ENCODE measurements at regions not wholly inside any gene's neighbourhood (a gene's known extent, or its start where the extent isn't known, plus 50 kb on each side); places are given as distances from the start of the nearest gene placed in this dataset.

DNA sequence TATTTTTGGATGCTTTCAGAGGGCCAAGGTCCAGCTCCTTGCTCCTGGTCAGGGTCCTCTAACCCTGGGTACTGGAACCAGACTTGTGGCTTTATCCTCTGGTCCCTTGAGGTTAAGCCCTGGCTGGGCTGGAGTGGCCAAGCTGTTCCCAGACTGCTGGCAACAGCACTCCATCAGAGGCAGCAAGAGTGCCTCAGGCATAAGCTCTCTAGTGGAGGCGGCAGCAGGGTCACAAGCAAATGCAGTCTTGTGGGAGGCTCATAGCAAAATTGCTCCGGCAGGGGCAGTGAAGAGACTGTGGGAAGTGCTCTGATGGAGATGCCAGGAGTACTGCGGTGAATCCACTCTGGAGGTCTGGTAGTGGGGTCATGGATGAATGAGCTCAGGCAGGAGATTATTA, 128.9 kb upstream of the OTOS start:
- peaks cover 6% of the 10 kb centered on the region for H3K9me3 ChIP-seq
- H3K27ac ChIP-seq = no peak overlapping the region
- no peaks in the 10 kb centered on the region for H3K27me3 ChIP-seq
- no peak for DNase-seq (ENCODE audit: extremely low spot score in 2 of 2)
- H3K4me1 ChIP-seq = no peaks in the 10 kb centered on the region
- TF ChIP-seq POLR2AphosphoS5 (IDR thresholded peaks at IDR 0.05; ENCODE audit: insufficient read depth in 1 of 2, low read depth in 1 of 2) (no peak), POLR2A (IDR thresholded peaks at IDR 0.05) (no peak)
- TF ChIP-seq, protein P1, sequence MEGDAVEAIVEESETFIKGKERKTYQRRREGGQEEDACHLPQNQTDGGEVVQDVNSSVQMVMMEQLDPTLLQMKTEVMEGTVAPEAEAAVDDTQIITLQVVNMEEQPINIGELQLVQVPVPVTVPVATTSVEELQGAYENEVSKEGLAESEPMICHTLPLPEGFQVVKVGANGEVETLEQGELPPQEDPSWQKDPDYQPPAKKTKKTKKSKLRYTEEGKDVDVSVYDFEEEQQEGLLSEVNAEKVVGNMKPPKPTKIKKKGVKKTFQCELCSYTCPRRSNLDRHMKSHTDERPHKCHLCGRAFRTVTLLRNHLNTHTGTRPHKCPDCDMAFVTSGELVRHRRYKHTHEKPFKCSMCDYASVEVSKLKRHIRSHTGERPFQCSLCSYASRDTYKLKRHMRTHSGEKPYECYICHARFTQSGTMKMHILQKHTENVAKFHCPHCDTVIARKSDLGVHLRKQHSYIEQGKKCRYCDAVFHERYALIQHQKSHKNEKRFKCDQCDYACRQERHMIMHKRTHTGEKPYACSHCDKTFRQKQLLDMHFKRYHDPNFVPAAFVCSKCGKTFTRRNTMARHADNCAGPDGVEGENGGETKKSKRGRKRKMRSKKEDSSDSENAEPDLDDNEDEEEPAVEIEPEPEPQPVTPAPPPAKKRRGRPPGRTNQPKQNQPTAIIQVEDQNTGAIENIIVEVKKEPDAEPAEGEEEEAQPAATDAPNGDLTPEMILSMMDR (IDR thresholded peaks at IDR 0.05) = no peak
- no peak overlapping the region for H3K4me3 ChIP-seq
- no peaks in the 10 kb centered on the region for H3K36me3 ChIP-seq
- intact Hi-C loops (cut with DNase I) = no loop called here

DNA sequence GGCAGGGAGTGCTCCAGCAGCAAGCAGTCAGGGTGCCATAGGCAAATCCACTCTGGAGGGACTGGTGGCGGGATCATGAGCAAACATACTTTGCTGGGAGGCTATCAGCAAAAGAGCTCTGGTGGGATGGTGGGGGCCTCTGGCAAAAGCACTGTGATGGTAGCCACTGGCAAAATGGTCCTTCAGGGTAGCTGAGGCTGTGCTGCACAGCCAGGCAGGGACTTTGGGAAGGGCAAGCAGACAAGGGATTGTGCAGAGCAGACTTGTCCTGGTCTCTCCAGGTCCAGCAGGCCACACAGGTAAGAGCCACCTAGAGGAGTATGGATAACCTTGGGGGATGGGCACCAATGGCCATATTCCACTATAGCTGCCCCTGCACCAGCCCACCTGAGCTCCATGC, 129.4 kb upstream of the OTOS start:
- Histone ChIP-seq H3K27me3 (no peaks in the 10 kb centered on the region), H3K27ac (no peak overlapping the region), H3K4me1 (no peaks in the 10 kb centered on the region), H3K9me3 (peaks cover 6% of the 10 kb centered on the region), H3K36me3 (no peaks in the 10 kb centered on the region), H3K4me3 (no peak overlapping the region)
- DNase-seq (ENCODE audit: extremely low spot score in 2 of 2) = no peak
- intact Hi-C loops (cut with DNase I) = no loop called here
- TF ChIP-seq POLR2A (IDR thresholded peaks at IDR 0.05) = no peak

DNA sequence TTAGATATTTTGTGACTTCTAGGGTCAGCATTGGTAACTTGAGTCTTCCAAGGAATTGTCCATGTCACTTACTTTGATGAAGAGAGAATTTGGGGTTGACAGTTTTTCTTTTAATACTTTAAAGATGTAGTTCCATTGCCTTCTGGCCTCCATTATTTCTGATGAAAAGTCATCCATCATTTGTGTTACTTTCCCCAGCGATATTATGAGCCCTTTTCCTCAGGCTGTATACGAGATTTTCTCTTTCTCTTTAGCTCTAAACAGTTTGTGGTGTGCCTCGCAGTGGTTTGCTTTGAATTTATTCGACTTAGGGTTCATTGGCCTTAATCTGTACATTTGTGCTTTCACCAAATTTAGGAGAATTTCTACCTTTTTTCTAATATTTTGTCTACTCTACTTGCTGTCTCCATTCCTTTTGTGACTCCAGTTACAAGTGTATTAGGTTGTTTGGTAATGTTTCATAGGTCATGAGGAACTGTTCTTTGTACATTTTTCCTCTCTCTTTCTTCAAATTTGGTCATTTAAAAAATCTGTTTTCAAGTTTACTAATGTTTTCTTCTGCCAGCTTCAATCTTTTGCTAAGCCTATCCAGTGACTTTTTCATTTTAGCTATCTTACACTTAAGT, 131.4 kb upstream of the OTOS start:
- H3K36me3 ChIP-seq = no peaks in the 10 kb centered on the region
- H3K4me1 ChIP-seq = no peaks in the 10 kb centered on the region
- no peak for DNase-seq (ENCODE audit: extremely low spot score in 2 of 2)
- intact Hi-C loops (cut with DNase I) = no loop called here
- H3K9me3 ChIP-seq = peaks cover 6% of the 10 kb centered on the region
- no peak overlapping the region for H3K27ac ChIP-seq
- no peaks in the 10 kb centered on the region for H3K27me3 ChIP-seq
- TF ChIP-seq POLR2A (IDR thresholded peaks at IDR 0.05) (no peak), POLR2AphosphoS5 (IDR thresholded peaks at IDR 0.05; ENCODE audit: insufficient read depth in 1 of 2, low read depth in 1 of 2) (no peak)
- TF ChIP-seq, protein P1 (IDR thresholded peaks at IDR 0.05) = no peak
- H3K4me3 ChIP-seq = no peak overlapping the region

DNA sequence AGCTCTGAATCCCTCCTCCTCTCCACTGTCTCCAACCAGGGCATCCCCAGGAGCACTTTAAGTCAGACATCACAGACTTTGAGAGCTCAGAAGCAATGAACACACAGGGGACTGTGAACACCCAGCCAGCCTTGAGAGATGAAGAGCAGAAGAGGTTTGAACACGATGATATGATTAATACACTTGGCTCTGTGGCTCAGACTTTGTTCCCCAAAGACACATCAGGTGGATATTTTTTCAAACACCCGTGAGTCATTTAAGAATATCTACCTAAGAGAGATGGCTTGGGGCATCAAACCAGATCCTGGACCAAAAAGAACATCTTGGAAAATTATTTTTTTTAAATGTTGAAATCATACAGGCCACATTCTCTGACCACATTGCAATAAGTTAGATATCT, 134.9 kb upstream of the OTOS start:
- Histone ChIP-seq H3K36me3 (no peaks in the 10 kb centered on the region), H3K27ac (no peak overlapping the region), H3K4me3 (no peak overlapping the region), H3K27me3 (no peaks in the 10 kb centered on the region), H3K9me3 (peaks cover 6% of the 10 kb centered on the region), H3K4me1 (no peaks in the 10 kb centered on the region)
- DNase-seq (ENCODE audit: extremely low spot score in 2 of 2) = no peak
- intact Hi-C loops (cut with DNase I) = no loop called here
- TF ChIP-seq POLR2A (IDR thresholded peaks at IDR 0.05) = no peak
- TF ChIP-seq POLR2AphosphoS5 (IDR thresholded peaks at IDR 0.05; ENCODE audit: insufficient read depth in 1 of 2, low read depth in 1 of 2) = no peak
- TF ChIP-seq, protein P1 (IDR thresholded peaks at IDR 0.05) = no peak

DNA sequence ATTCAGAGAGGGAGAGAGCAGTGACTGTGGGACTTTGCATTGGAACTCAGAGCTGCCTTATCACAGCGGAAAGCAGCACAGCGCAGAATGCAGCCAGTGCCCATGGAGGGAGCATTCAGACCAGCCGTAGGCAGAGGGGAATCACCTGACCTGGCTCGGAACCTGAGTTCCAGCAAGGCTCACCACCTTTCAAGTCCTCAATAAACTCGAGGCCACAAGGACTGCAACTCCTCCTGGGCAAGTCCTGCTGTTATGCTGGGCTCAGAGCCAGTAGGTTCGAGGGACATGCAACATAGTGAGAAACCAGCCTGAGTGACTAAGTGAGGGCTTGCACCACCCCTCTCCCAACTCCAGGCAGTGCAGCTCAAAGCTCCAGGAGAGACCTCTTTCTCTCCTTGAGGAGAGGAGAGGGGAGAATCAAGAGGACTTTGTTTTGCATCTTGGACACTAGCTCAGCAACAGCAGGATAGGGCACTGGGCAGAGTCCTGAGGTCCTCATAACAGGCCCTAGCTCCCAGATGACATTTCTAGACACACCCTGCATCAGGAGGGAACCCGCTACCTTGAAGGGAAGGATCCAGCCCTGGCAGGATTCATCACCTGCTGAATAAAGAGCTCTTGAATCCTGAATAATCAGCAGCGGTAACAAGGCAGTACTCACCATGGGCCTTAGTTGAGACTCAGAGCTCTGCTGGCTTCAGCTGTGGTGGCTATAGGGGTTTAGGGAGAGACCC, 136.8 kb upstream of the OTOS start:
- H3K27me3 ChIP-seq = no peaks in the 10 kb centered on the region
- H3K27ac ChIP-seq = no peak overlapping the region
- intact Hi-C loops (cut with DNase I) = no loop called here
- DNase-seq (ENCODE audit: extremely low spot score in 2 of 2) = no peak
- H3K36me3 ChIP-seq = no peaks in the 10 kb centered on the region
- H3K4me3 ChIP-seq = no peak overlapping the region
- no peaks in the 10 kb centered on the region for H3K4me1 ChIP-seq
- H3K9me3 ChIP-seq = no peaks in the 10 kb centered on the region
- TF ChIP-seq POLR2A (IDR thresholded peaks at IDR 0.05) = no peak
- TF ChIP-seq POLR2AphosphoS5 (IDR thresholded peaks at IDR 0.05; ENCODE audit: insufficient read depth in 1 of 2, low read depth in 1 of 2) = no peak
- TF ChIP-seq, protein P1 (IDR thresholded peaks at IDR 0.05) = no peak
